ENCODE measurements at regions not wholly inside any gene's neighbourhood (a gene's known extent, or its start where the extent isn't known, plus 50 kb on each side); places are given as distances from the start of the nearest gene placed in this dataset.

- H3K4me3 ChIP-seq (ENCODE audit: low read length): no peak overlapping the region
Measured at GRCh38 chr18:77676910-77677309, 427.3 kb downstream of the GALR1 start.

GRCh38 chr18:77677536-77677935 is 427.9 kb downstream of the GALR1 start:
- no peak overlapping the region for H3K4me3 ChIP-seq (ENCODE audit: low read length)
- no peak for DNase-seq (ENCODE audit: low read depth, low spot score)

More at GRCh38 chr18:77676910-77677309, 427.3 kb downstream of the GALR1 start:
- DNase-seq (ENCODE audit: low read depth, low spot score): peak; percentile 17

- no peak overlapping the region for H3K4me3 ChIP-seq (ENCODE audit: low read length)
- no peak for DNase-seq (ENCODE audit: low read depth, low spot score)
Measured at GRCh38 chr18:77679869-77680268, 430.2 kb downstream of the GALR1 start.

- H3K4me3 ChIP-seq (ENCODE audit: low read length): no peak overlapping the region
- no peak for DNase-seq (ENCODE audit: low read depth, low spot score)
Measured at GRCh38 chr18:77700051-77700450, 450.4 kb downstream of the GALR1 start.

GRCh38 chr18:77701977-77702376 is 452.3 kb downstream of the GALR1 start:
- H3K4me3 ChIP-seq (ENCODE audit: low read length): no peak overlapping the region
- no peak for DNase-seq (ENCODE audit: low read depth, low spot score)

GRCh38 chr18:77702686-77703085 is 453.0 kb downstream of the GALR1 start:
- DNase-seq (ENCODE audit: low read depth, low spot score): no peak
- no peak overlapping the region for H3K4me3 ChIP-seq (ENCODE audit: low read length)

- DNase-seq (ENCODE audit: low read depth, low spot score): no peak
- no peak overlapping the region for H3K4me3 ChIP-seq (ENCODE audit: low read length)
Measured at GRCh38 chr18:77705301-77705700, 455.7 kb downstream of the GALR1 start.

- no peak for DNase-seq (ENCODE audit: low read depth, low spot score)
- H3K4me3 ChIP-seq (ENCODE audit: low read length): no peak overlapping the region
Measured at GRCh38 chr18:77708826-77709506, 459.3 kb downstream of the GALR1 start.

GRCh38 chr18:77711096-77711495 is 461.4 kb downstream of the GALR1 start:
- DNase-seq (ENCODE audit: low read depth, low spot score): no peak
- H3K4me3 ChIP-seq (ENCODE audit: low read length): no peak overlapping the region

- no peak for DNase-seq (ENCODE audit: low read depth, low spot score)
- no peak overlapping the region for H3K4me3 ChIP-seq (ENCODE audit: low read length)
Measured at GRCh38 chr18:77714716-77715115, 465.1 kb downstream of the GALR1 start.

GRCh38 chr18:77716282-77716681 is 466.6 kb downstream of the GALR1 start:
- H3K4me3 ChIP-seq (ENCODE audit: low read length): no peak overlapping the region
- DNase-seq (ENCODE audit: low read depth, low spot score): no peak

- H3K4me3 ChIP-seq (ENCODE audit: low read length): no peak overlapping the region
- DNase-seq (ENCODE audit: low read depth, low spot score): no peak
Measured at GRCh38 chr18:77733292-77733903, 483.8 kb downstream of the GALR1 start.

- no peak for DNase-seq (ENCODE audit: low read depth, low spot score)
- no peak overlapping the region for H3K4me3 ChIP-seq (ENCODE audit: low read length)
Measured at GRCh38 chr18:77736842-77737241, 487.2 kb downstream of the GALR1 start.

GRCh38 chr18:77737405-77737804 is 487.8 kb downstream of the GALR1 start:
- H3K4me3 ChIP-seq (ENCODE audit: low read length): no peak overlapping the region
- no peak for DNase-seq (ENCODE audit: low read depth, low spot score)

- no peak for DNase-seq (ENCODE audit: low read depth, low spot score)
- no peak overlapping the region for H3K4me3 ChIP-seq (ENCODE audit: low read length)
Measured at GRCh38 chr18:77749089-77749488, 499.4 kb downstream of the GALR1 start.

- DNase-seq (ENCODE audit: low read depth, low spot score): no peak
- H3K4me3 ChIP-seq (ENCODE audit: low read length): no peak overlapping the region
Measured at GRCh38 chr18:77750006-77750405, 500.4 kb downstream of the GALR1 start.

- no peak overlapping the region for H3K4me3 ChIP-seq (ENCODE audit: low read length)
- DNase-seq (ENCODE audit: low read depth, low spot score): no peak
Measured at GRCh38 chr18:77754475-77755044, 504.9 kb downstream of the GALR1 start.

GRCh38 chr18:77755187-77755586 is 505.5 kb downstream of the GALR1 start:
- DNase-seq (ENCODE audit: low read depth, low spot score): no peak
- no peak overlapping the region for H3K4me3 ChIP-seq (ENCODE audit: low read length)

- DNase-seq (ENCODE audit: low read depth, low spot score): no peak
- H3K4me3 ChIP-seq (ENCODE audit: low read length): no peak overlapping the region
Measured at GRCh38 chr18:77761332-77761731, 511.7 kb downstream of the GALR1 start.

- no peak for DNase-seq (ENCODE audit: low read depth, low spot score)
- no peak overlapping the region for H3K4me3 ChIP-seq (ENCODE audit: low read length)
Measured at GRCh38 chr18:77762014-77762413, 512.4 kb downstream of the GALR1 start.

GRCh38 chr18:77762642-77763041 is 513.0 kb downstream of the GALR1 start:
- H3K4me3 ChIP-seq (ENCODE audit: low read length): no peak overlapping the region
- DNase-seq (ENCODE audit: low read depth, low spot score): no peak
